GM19455 (cell line): ENCODE measurements at regions not wholly inside any gene's neighbourhood (a gene's known extent, or its start where the extent isn't known, plus 50 kb on each side); places are given as distances from the start of the nearest gene placed in this dataset.

Experiments
- ATAC-seq: cut with Tn5 transposase; IDR thresholded peaks from one replicate; pipeline ENCODE4 v1.9.1; 2021; ENCODE audit not compliant: unreplicated experiment

DNA sequence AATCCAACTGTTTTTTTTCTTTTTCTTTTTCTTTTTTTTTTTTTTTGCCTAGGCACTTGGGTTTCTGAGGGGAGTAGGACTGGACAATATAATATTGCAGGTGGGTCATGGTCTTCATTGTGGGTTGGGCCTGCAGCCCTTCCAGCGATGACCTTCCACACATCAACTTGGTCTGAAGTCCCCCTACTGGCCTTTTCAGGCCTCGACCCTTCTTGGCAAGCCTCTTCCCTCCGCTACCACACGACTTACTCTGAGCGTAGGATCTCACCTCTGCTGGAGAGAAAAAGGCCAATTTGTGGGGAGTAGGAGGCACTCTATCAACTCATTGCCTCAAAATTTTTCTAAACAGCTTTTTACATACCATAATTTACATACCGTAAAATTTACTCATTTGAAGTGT is 51.1 kb upstream of the GRIK3 start:
- ATAC-seq = no peak

DNA sequence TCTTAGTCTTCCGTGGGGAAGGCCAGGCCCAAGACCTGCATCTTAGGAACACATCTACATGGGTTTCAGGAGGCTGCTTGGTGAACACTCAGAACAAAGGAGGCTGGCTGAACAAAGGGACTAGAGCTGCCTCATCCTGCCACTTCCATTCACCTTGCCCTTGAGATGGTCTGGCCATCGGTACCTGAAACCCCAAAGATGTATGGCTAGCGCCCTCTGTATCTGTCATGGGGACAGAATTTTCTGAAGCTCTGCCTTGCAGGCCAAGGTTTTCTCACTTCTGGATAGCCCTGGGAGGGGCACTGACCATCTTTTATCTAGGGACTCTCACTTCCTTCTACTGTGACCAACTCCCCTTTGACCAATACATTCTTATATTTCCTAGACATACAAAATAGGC is 55.4 kb upstream of the GRIK3 start:
- ATAC-seq = no peak

DNA sequence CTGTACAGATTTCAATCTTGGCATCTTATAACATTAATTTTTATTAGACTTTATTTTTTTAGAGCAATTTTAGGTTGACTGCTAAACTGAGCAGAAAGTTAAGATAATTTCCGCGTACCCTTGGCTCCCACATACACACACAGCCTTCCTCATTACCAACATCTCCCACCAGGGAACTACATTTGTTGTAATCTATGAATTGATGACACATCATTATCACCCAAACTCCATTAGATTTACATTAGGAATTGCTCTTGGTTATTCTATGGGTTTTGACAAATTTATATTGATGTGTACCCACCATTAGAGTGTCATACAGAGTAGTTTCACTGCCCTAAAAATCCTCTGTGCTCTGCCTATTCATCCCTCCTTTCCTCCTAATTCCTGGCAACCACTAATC is 56.4 kb upstream of the GRIK3 start:
- no peak for ATAC-seq

DNA sequence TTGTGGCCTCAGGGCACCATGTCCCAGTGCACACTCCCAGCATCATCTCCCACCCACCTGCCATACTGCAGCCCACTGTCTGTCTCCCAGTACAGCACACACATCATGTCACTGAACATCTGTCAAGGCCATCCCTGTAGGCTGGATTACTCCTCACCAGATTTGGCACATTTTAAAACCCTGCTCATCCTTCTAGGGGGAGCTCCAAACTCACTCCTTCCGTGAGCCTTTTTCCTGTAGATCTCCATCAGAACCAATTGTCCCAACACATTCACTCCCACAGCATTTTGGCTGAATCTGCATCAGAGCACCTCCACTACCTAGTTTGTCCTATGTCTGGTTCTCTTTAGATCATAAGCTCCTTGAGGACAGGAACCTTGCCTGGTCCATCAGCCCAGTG is 58.6 kb upstream of the GRIK3 start:
- no peak for ATAC-seq

DNA sequence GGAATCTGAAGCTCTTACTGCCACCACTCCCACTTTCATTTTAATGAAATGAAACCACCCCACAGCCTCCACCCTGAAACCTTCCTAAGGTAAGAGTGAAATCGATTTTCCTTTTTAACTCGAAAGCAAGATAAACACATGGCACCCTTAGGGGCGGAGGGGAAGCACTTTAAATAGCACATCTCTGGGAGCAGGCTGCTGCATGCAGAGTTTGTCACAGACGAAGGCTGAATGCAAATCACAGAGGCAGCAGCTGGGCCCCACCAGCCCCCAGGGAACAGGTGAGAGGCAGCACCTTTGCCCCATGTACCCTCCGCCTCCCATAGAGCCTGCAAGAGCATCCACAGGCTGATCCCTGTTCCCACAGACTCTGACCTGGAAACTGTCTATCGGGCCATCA is 60.0 kb upstream of the GRIK3 start:
- no peak for ATAC-seq

DNA sequence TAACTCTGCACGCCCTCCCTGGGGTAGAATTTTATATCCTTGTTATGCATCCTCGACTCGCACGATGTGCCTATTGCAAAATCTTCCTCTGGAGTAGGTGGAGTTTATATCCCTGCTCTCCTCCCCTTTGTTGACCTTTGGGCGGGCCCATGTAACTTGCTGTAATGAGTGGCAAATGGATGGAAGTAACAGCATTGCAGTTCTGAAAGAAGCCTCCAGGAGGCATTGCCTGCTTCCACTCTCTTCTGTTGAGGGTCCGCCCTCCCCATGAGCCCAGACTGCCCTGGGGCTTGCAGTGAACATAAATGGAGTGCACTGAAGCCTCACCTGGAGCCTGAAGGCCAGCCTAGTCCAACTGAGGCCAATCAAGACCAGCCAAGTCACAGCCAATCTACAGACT is 62.2 kb upstream of the GRIK3 start:
- no peak for ATAC-seq

DNA sequence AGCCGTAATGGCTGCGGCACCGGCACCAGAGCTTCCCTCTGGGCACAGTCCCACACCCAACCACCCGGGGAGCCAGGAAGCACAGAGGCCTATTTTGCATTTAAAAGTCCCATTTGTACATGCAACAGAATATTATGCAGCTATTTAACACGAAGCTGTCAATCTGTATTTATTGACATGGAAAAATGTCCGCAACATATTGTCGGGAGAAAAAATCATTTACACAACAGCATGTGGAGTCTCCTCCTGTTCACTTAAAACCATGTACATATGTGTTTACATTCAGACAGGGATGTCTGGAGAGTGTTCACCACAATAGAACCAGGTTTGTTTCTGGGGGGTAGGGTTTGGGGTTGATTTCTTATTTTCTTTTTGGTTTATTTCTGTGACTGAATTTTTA is 63.4 kb upstream of the GRIK3 start:
- ATAC-seq = no peak

DNA sequence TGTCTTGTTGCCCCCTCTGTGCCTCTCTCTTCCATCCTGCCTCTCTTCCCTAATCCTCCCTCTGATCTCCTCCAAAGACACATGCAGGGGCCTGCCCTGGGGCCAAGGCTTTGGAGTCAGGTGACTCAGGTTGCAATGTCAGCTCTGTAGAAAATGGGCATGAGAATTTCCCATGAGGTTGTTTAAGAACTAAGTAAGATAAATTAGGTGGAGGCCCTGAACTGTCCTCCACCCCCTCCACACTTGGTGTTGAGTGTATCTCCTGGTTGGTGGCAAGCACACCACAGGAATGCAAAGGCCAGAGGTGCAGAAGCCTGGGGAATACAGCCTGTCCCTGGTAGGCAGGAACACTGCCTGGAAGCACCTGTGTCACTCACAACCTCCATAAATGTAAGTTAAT is 63.9 kb upstream of the GRIK3 start:
- no peak for ATAC-seq

DNA sequence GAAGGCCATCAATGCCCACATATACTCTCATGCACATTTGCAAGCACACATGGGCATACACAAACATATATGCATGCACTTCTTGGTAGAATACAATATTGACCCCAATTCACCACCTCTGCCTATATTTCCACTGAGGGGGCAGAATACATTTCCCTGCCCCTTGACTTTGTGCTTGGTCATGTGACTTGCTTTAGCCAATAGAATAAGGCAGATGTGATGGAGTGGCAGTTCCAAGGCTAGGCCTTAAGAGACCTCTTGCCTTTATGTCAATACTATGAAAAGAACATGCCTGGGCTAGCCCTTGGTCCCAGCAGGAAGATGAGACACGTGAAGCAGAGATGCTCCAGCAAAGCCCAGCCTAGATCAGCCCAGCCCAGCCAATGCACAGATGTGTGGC is 66.0 kb upstream of the GRIK3 start:
- ATAC-seq = no peak

DNA sequence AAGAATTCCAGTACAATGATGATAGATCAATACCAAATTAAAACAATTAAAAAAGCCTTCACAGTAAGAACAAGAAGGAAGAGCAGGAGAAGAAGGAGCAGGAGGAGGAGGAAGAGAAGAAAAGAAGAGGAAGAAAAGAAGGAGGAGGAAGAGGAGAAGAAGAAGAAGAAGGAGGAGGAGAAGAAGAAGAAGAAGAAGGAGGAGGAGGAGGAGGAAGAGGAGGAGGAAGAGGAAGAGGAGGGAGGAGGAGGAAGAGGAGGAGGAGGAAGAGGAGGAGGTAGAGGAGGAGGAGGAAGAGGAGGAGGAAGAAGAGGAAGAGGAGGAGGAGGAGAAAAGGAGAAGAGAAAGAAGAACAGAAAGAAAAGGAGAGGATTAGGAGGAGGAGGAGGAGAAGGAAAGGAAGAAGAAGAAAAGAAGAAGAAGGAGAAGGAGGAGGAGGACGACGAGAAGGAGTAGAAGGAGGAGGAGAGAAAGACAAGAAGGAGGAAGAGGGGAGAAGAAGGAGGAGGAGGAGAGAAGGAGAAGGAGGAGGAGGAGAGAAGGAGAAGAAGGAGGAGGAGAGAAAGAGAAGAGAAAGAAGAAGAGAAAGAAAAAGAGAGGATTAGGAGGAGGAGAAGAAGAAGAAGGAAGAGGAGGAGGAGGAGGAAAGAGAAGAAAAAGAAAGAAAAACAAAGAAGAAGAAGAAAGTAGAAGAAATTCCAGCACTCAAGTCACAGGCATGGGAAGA is 68.5 kb upstream of the GRIK3 start:
- ATAC-seq = no peak

DNA sequence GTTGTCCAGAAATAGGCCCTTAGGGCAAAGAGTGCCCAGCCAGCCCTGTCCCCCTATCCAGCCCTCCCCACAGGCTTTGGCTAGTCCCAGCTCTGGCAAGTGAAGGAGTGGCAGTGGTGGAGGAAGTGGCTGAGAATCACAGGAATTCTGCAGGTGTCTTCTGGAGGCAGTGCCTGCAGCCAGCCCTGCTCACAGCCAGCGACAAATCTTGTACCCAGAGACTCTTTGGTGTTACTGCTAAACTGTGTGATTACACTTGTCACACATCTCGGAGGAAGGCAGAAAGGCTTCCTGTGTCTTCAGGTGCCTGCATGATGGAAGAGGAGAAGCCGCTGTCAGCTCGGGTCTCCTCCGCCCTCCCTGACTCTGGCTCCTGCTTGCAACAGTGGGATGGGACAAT is 71.6 kb upstream of the GRIK3 start:
- no peak for ATAC-seq

DNA sequence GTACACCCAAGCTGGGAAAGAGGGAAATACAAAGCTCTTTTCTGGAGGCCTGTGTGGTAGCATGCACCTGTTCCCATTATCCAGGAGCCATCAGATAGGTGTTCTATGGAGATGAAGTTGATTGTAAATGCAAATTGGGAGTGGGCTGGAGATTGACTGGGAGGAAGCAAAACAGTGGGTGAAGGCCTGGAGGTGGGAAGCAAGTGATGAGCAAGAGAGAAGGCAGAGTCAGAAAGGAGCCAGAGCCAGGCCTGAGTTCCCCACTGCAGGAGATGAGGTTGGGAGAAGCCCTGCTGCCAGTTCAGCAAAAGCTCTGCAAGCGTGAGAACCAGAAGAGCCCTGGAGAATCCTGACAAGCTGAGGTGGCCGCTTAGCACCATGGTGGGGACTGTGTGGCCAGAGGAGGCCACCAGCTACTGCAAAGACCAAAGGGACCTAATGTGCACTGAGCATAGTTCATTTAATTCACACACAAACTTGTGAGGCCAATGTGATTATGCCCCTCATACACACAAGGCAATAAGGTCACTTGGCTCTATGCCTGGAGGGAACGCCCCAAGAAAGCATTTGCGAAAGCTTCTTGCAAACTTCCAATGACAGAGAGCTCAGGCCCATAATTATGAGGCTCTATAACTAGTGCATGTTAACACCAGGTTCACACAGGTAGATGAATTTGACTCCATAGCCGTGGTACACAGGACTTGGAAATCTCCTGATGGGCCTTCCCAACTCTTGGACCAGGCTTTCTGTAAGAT is 73.0 kb upstream of the GRIK3 start:
- no peak for ATAC-seq

DNA sequence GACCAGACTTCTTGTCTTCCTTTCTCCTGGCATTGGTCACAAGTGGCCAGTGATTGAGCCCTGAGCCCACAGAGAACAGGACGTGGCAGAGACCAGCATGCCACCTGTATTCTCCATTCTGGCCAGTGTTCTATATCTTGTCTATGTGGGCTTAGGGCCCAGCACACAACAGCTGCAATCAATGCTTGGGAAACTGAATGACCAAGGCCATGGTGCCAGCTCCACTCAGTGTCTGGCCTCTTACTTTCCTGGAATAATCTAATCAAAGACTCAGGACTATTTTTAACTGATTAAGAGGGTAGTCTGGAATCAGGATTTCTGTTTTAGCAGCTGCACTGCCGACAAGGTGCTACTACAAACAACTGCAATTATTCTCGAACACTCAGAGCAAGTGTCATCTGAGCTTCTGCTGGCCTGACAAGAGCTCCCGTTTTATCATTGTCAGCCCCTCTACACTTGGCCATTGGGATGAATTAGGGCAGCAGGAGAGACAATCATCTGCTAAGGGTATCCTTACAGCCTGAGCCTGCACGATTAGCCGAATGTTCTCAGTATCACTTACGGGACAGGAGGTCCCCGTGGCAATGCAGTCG is 74.4 kb upstream of the GRIK3 start:
- ATAC-seq = no peak

DNA sequence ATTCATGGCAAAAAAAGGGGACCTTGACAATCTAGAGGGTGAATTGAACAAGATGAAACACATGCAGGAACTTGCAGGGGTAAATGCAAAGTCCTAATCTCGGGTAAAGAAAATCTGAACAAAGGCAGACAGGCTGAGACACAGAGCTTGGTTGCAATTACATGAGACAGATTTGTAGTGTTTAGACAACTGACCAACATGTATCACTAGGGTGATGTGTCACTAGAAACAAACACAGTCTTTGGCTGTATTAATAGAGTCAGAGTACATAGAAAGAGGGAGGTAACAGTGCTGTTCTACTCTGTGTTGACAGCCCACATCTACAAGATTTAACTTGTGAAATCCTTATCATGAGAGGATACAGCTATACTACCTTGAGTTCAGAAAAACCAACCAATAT is 78.1 kb upstream of the GRIK3 start:
- ATAC-seq = no peak

DNA sequence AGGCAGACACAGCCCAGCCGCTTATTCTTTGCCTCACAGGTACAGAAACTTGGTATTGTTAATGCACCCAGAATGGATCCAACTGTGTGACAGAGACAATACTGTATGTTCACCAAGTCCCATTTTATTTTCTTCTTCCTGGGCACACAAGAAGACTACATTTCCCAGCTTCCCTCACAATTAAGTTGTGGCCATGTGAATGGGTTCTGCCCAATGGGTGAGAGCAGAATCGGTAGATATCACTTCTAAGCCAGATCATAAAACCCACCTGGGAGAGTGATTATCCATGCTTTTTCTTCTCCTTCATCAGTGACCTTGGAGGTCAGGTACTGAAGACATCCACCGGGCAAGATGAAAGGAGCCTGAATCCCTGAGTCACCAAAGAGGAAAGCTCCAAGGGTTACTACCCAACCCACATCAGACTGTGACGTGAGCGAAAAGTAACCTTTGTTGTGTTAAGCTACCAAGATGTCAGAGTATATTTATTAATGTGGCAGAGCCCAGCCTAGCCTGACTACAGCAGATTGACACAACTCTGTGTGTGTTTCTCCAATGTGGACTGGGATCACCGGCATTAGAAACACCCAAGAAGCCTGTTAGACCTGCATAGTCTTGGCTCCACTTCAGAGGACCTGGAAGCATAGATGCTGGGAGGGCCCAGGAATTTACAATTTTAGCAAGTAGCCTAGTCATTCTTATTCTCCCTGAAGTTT is 79.1 kb upstream of the GRIK3 start:
- ATAC-seq = no peak

DNA sequence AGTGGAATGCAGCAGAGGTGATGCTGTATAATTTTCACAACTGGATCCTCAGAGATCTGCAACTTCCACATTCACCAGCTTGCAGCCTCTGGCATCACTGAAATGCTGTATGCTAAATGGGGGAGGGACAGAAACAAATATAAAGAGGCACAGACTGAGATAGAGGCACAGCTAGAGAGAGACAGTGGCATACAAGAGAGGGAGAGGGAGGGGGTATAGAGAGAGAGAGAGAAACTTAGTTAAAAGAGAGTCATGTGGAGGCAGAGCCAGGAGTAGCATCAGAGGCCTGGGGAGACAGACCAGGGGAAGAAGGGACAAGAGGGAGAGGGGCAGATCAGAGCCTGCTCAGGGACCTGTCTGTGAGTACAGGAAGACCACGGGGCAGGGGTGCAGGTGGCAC is 84.5 kb upstream of the GRIK3 start:
- no peak for ATAC-seq

DNA sequence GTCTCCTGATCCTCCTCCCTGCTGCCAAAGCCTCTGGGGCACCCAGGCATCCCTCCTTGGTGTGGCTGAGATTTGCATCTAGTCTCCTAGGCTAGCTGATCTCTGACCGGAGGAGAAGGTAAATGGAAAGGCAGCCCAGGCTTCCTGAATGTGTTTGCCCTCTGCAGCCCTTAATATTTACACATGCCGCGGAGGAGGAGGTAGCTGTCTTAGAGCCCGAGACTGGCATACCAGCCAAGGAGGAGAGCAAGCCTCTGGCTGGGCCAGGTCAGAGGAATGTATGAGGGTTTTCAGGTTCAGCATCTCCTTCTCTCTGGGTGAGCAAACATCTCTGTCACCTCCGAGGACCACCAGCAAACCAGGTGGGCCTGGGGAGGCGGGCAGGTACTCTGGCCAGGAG is 86.0 kb upstream of the GRIK3 start:
- ATAC-seq = no peak

DNA sequence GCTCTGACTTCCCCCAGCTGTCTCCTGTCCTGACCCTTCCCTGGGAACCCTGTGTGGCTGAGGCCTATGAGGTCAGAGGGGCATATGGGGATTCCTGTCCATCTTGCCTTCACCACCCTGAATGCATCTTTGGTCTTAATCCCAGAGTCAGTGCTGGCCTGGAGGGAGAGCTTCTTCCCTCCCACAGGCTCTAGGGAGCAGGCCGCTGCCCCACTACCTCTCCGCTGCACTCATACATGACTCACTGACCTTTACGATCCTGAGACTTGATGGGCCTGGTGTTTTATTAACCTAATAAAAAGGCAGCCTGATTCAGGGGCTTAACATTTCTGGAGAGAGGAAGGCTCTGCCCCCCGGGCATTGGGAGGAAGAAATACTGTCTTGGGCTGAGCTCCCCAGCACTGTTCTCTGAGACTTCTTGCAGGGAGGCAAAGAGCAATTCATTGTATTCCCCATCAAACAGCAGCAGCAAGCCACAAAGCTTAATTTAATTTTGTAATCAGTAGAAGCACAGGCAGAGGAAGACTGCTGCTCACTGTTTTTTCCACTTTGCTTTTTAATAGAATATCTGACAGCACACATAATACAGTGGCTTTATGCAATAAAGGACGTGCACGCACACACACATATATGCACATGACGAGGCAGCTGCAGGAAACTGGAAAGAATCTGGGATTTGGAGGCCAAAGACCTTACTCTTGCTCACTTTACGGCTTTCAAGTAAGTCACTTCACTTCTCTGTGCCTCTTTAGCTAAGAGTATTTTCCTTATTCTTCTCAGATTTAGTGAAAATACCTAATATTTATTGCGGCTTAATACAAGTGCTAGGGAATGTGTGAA is 89.2 kb upstream of the GRIK3 start:
- ATAC-seq = no peak

DNA sequence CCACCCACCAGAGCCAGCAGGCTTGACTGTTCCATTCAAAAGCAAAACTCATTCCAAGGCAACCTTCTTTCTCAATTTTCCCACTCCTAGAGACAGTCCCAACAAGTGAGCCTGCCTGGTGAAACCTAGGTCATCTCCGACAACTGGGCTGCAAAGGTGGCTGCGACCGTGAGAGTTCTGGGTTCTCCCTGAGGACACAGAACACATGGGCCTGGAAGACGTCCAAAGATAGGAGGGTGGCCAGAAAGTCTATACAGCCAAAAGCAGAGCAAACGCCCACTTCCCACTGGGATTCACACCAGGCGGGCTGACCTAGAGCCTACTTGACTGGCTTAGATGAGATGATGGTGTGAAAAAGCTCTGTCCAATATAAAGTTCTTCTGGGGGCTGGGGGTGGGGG is 90.2 kb upstream of the GRIK3 start:
- ATAC-seq = no peak

DNA sequence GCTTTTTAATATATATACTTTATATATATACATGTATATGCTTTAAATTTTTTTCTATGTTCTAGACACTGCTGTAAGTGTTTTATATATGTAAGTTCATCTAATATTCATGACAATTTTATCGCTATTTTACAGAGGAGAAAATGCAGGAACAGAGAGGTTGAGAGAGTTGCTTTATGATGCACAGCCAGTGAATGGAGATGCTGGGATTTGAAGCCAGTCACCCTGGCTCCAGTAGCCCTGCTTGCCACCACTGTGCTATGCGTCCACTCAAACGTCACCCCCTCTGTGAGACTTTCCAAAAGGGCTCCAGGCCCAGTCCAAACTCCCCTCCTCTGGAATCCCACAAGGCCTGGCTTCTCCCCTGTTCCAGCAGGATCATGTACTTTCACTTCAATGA is 91.0 kb upstream of the GRIK3 start:
- no peak for ATAC-seq

DNA sequence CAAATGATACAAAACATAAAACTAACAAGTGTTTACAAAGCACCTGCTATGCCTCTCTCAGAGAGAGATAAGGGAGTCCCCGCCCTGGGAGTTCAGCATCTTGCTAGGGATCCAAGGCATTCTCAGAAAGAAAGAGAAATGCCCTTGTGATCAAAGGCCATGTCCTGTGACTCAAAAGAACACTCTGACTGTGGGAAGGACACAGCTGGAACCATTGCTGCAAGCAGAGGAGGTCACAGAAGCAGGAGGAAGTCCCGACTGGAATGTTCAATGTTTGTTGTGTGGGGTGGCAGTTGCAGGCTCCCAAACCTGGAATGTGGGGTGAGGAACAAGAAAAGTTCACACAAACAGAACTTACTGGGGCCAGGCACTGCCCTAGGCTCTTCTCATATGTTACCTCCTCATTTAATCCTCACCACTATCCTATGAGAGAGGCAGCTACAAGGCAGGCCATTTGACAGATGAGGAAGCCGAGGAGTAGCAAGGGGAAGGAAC is 93.0 kb upstream of the GRIK3 start:
- no peak for ATAC-seq
